ENCODE measurements at regions not wholly inside any gene's neighbourhood (a gene's known extent, or its start where the extent isn't known, plus 50 kb on each side); places are given as distances from the start of the nearest gene placed in this dataset.

GRCh38 chrX:124426288-124427169, 80.2 kb downstream of the SH2D1A start:
- no peak overlapping the region for H3K27ac ChIP-seq
- no peaks in the 10 kb centered on the region for H3K4me1 ChIP-seq
- no peak for DNase-seq
- TF ChIP-seq, protein P1, sequence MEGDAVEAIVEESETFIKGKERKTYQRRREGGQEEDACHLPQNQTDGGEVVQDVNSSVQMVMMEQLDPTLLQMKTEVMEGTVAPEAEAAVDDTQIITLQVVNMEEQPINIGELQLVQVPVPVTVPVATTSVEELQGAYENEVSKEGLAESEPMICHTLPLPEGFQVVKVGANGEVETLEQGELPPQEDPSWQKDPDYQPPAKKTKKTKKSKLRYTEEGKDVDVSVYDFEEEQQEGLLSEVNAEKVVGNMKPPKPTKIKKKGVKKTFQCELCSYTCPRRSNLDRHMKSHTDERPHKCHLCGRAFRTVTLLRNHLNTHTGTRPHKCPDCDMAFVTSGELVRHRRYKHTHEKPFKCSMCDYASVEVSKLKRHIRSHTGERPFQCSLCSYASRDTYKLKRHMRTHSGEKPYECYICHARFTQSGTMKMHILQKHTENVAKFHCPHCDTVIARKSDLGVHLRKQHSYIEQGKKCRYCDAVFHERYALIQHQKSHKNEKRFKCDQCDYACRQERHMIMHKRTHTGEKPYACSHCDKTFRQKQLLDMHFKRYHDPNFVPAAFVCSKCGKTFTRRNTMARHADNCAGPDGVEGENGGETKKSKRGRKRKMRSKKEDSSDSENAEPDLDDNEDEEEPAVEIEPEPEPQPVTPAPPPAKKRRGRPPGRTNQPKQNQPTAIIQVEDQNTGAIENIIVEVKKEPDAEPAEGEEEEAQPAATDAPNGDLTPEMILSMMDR (IDR thresholded peaks at IDR 0.05 in 8 of 11, conservative IDR thresholded peaks at IDR 0.05 in 3 of 11): no peak
- TF ChIP-seq POLR2A (IDR thresholded peaks at IDR 0.05) (no peak), POLR2AphosphoS5 (IDR thresholded peaks at IDR 0.05) (no peak)
- no peaks in the 10 kb centered on the region for H3K27me3 ChIP-seq (replicated peaks in 1 of 7)
- intact Hi-C loops (cut with DNase I; ENCODE audit: low total_unique reads): no loop called here
- peaks cover 0 to 12% (median 0%) of the 10 kb centered on the region in 8 donors for H3K9me3 ChIP-seq
- H3K4me3 ChIP-seq: no peak overlapping the region
- 64 to 90% (median 71%) methylated on average over 8 to 9 of the region's 9 CpGs for WGBS, 5 donors
- no peaks in the 10 kb centered on the region for H3K36me3 ChIP-seq

- no peak for DNase-seq
- 47 to 96% (median 71%) methylated on average over 2 of the region's 2 CpGs for WGBS, 5 donors
- Histone ChIP-seq H3K4me3 (no peak overlapping the region), H3K9me3 (no peaks in the 10 kb centered on the region), H3K4me1 (no peaks in the 10 kb centered on the region), H3K27me3 (replicated peaks in 1 of 7) (no peaks in the 10 kb centered on the region), H3K27ac (no peak overlapping the region), H3K36me3 (no peaks in the 10 kb centered on the region)
- TF ChIP-seq POLR2AphosphoS5 (IDR thresholded peaks at IDR 0.05) (no peak), POLR2A (IDR thresholded peaks at IDR 0.05) (no peak)
- TF ChIP-seq, protein P1 (IDR thresholded peaks at IDR 0.05 in 8 of 11, conservative IDR thresholded peaks at IDR 0.05 in 3 of 11): no peak
- intact Hi-C loops (cut with DNase I; ENCODE audit: low total_unique reads): no loop called here
Measured at GRCh38 chrX:124433186-124433585, 86.8 kb downstream of the SH2D1A start.

DNA sequence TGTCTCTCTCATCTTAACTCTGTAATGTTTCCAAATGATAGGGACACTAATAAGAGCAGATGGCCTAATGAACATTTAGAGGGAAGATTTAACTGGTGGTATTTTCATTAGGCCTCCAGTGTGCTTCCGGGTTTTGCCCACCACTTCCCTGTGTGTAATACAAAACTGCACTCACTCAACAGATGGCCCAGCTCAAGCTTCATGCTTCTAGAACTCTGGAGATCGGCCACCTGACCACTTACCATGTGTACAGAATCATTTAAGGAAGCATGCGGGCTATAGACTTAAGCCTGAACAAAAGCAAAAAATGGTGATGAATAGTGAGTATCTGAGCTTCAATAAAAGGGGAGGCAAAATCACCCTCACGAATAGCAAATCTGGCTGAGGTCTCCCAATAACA, 89.3 kb downstream of the SH2D1A start:
- TF ChIP-seq POLR2AphosphoS5 (IDR thresholded peaks at IDR 0.05) (no peak), POLR2A (IDR thresholded peaks at IDR 0.05) (no peak)
- TF ChIP-seq, protein P1 (IDR thresholded peaks at IDR 0.05 in 8 of 11, conservative IDR thresholded peaks at IDR 0.05 in 3 of 11): no peak
- Histone ChIP-seq H3K27me3 (replicated peaks in 1 of 7) (no peaks in the 10 kb centered on the region), H3K4me3 (no peak overlapping the region), H3K27ac (no peak overlapping the region), H3K4me1 (no peaks in the 10 kb centered on the region), H3K36me3 (no peaks in the 10 kb centered on the region), H3K9me3 (no peaks in the 10 kb centered on the region)
- intact Hi-C loops (cut with DNase I; ENCODE audit: low total_unique reads): no loop called here
- no peak for DNase-seq
- 60 to 95% (median 87%) methylated on average over 4 of the region's 4 CpGs for WGBS, 5 donors

GRCh38 chrX:124440695-124441094, 94.3 kb downstream of the SH2D1A start:
- Histone ChIP-seq H3K4me1 (no peaks in the 10 kb centered on the region), H3K9me3 (no peaks in the 10 kb centered on the region), H3K27ac (no peak overlapping the region), H3K36me3 (no peaks in the 10 kb centered on the region), H3K27me3 (replicated peaks in 1 of 7) (no peaks in the 10 kb centered on the region), H3K4me3 (no peak overlapping the region)
- 67 to 83% (median 76%) methylated on average over 2 of the region's 2 CpGs for WGBS, 5 donors
- no peak for TF ChIP-seq POLR2AphosphoS5 (IDR thresholded peaks at IDR 0.05)
- TF ChIP-seq POLR2A (IDR thresholded peaks at IDR 0.05): no peak
- TF ChIP-seq, protein P1 (IDR thresholded peaks at IDR 0.05 in 8 of 11, conservative IDR thresholded peaks at IDR 0.05 in 3 of 11): no peak
- intact Hi-C loops (cut with DNase I; ENCODE audit: low total_unique reads): no loop called here
- DNase-seq: no peak
